AG04449 (cell line): ENCODE measurements at regions not wholly inside any gene's neighbourhood (a gene's known extent, or its start where the extent isn't known, plus 50 kb on each side); places are given as distances from the start of the nearest gene placed in this dataset.

Experiments
- CTCF ChIA-PET: fragments of 350-600 bp; formaldehyde crosslinking; extraction: SDS; loops from one replicate; lab custom pipeline; 2021; ENCODE audit warnings: antibody characterized with exemption; lab: Yijun Ruan, JAX
- POLR2A ChIA-PET: fragments of 400-600, 350-600 bp; formaldehyde crosslinking; extraction: SDS; loops from one replicate; lab custom pipeline; 2020; ENCODE audit warnings: antibody characterized with exemption, inconsistent platforms; lab: Yijun Ruan, JAX
- DNase-seq: peaks from one replicate; pipeline ENCODE4 v3.0.0-alpha.2; 2010; ENCODE audit warnings: low read depth, low spot score
- H3K4me3 ChIP-seq: 2 replicates; pipeline ENCODE4 v1.5.1; 2011; ENCODE audit warnings: low read depth, mild to moderate bottlenecking, control low read depth, low read length
- TF ChIP-seq, protein P1 (sequence below): IDR thresholded peaks from one replicate; pipeline ENCODE4 v1.5.1; 2011; ENCODE audit warnings: mild to moderate bottlenecking, moderate library complexity, low read length, control low read depth, inconsistent platforms; ENCODE audit not compliant: insufficient read depth; ENCODE audit errors: missing control alignments

DNA sequence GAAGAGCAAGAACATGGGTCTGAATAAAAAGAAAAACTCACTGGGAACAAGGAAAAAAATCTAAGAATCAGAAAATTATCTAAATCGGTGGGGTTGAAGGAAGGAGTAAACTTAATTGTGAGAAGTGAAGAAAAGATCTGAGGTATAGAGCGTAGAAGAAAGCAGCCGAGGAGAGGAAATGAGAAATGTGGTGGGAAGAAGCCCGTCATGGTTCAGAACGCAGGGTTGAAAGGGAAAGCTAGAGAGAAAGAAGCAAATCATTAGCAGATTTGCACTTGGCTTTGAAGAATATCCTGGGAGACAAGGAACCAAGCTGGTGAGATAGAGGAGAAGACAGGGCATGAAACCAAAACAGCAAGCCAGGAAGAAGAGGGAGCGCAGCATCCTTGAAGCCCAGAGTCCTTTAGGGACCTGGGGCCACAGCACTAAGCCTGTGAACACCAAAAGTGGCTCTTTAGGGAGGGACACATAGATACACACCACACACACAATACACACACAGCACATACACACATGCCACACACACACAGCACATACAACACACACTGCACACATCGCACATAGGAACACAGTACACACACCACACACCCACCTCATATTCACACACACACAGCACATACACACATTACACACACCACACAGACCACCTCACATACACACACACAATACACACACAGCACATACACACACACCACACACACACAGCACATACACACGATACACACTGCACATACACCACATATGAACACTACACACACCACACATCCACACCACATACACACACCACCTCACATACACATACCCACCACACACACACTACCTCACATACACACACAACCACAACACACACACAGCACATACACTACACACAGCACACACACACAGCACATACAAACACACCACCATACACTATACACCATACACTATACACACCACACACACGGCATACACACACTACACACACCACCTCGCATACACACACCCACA, 274.6 kb downstream of the ETAA1 start:
- CTCF ChIA-PET: no interaction called here
- DNase-seq: no peak
- TF ChIP-seq, protein P1, sequence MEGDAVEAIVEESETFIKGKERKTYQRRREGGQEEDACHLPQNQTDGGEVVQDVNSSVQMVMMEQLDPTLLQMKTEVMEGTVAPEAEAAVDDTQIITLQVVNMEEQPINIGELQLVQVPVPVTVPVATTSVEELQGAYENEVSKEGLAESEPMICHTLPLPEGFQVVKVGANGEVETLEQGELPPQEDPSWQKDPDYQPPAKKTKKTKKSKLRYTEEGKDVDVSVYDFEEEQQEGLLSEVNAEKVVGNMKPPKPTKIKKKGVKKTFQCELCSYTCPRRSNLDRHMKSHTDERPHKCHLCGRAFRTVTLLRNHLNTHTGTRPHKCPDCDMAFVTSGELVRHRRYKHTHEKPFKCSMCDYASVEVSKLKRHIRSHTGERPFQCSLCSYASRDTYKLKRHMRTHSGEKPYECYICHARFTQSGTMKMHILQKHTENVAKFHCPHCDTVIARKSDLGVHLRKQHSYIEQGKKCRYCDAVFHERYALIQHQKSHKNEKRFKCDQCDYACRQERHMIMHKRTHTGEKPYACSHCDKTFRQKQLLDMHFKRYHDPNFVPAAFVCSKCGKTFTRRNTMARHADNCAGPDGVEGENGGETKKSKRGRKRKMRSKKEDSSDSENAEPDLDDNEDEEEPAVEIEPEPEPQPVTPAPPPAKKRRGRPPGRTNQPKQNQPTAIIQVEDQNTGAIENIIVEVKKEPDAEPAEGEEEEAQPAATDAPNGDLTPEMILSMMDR: no peak
- POLR2A ChIA-PET: no interaction called here
- H3K4me3 ChIP-seq: no peak overlapping the region

DNA sequence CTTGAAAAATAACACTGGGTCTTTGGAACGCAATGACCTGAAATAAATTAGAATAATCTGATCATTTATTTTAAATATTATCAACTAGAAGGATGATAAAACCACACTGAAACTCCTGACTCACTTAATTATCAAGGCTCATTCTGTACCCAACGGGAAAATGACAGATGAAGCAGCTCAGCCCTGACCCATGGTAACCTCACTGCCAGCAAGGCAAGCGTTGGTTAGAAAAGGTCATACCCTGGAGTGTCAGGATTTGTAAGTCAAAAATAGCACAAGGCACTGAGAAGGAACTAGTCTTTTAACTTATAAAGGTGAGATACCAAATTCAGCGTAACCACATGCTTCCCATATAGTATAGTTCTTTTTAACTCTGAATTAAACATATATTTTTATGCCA, 277.5 kb downstream of the ETAA1 start:
- ChIA-PET POLR2A (interaction anchor here (0.8 kb wide), 1 partner anchor 48 kb away, joined by 3 read pairs; no protein-coding TSS in a partner anchor), CTCF (no interaction called here)
- no peak for DNase-seq
- TF ChIP-seq, protein P1: no peak
- H3K4me3 ChIP-seq: no peak overlapping the region

DNA sequence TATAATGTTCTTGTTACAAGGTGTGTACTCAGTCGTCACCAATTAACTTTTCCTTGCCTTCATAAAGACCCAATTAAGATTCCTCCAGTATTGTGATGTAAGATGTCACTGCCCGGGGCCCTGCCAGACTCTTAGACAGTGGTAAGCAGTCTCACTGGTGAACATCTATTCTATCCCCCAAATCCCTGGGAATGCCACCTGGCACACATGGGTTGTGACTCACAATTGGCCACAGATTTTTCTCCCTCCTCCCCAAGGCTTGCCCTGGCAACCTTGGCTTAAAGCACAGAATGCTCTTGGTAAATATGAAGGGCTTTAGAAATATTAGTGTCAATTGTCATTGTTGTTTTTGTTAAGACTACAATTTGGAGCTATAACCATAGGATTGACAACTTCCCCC, 287.9 kb downstream of the ETAA1 start:
- POLR2A ChIA-PET: no interaction called here
- no peak for DNase-seq
- CTCF ChIA-PET: no interaction called here
- TF ChIP-seq, protein P1: no peak
- H3K4me3 ChIP-seq: no peak overlapping the region

DNA sequence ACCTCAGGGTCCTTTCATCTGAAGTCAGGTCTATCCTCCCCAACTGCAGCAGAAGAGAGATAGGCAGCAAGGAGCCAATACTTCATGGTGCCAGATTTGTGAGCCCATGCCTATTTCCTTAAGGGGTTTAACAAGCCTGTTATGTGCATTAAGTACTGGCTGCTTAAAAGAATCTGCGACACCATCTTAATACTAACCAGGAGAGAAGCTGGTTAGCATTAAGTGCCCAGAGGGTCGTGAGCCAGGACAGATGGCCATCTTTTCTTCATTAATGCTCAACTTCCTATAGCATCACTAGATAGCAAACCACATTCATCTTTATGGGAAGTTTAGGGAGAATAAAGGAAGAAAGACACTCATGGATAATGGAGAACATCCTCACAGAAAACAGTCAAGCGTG, 289.1 kb downstream of the ETAA1 start:
- TF ChIP-seq, protein P1: no peak
- ChIA-PET CTCF (no interaction called here), POLR2A (no interaction called here)
- no peak for DNase-seq
- no peak overlapping the region for H3K4me3 ChIP-seq

DNA sequence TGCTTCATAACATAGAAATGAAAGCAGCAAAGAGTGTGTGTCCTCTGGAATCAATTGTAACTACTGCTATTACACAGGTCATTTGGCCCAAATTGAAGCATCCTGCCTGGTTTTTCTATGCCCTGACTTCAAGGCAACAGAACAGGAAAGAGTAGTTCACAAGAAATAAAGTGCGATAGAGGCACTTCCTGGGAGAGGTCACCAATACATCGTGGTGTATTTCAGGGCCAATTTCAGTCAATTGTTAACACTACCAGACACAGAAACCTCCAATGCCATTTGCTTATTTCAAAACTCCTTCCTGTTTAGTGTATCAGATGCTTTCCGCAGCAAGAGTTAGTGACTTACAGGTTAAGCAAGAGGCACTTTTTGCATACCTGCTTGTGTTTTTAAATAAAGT, 292.1 kb downstream of the ETAA1 start:
- TF ChIP-seq, protein P1: no peak
- no peak for DNase-seq
- CTCF ChIA-PET: interaction anchor here (1.1 kb wide), 1 partner anchor 13 kb away, joined by 4 read pairs; no protein-coding TSS in a partner anchor

DNA sequence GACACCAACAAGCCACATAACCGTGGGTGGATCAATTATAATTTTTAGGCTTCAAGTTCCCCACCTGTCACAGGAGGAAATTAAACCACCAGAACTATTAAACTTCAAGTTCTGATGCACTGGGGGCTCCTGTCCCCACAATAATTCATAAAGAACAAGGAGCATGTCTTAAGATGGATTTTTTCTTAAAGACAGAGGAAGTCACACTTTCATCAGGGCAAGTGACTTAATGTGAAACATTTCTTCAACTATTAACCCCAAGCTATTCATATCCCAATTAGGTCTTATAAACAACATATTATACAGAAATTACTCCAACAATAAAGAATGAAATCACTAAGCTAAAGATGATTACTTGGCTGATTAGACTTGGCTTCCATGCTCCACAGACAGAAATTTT, 292.5 kb downstream of the ETAA1 start:
- ChIA-PET POLR2A (no interaction called here), CTCF (interaction anchor here (1.1 kb wide), 1 partner anchor 13 kb away, joined by 4 read pairs; no protein-coding TSS in a partner anchor)
- H3K4me3 ChIP-seq: no peak overlapping the region
- no peak for DNase-seq
- TF ChIP-seq, protein P1: no peak

More for the DNA sequence above, 292.1 kb downstream of the ETAA1 start:
- no peak overlapping the region for H3K4me3 ChIP-seq
- POLR2A ChIA-PET: no interaction called here
